Progenitor cell of endocrine pancreas (in vitro differentiated cells): ENCODE measurements at regions not wholly inside any gene's neighbourhood (a gene's known extent, or its start where the extent isn't known, plus 50 kb on each side); places are given as distances from the start of the nearest gene placed in this dataset.

Experiments used
- DNase-seq: peaks from one replicate; pipeline ENCODE4 v3.0.0; 2021; ENCODE audit warnings: low spot score; ENCODE audit not compliant: unreplicated experiment
- H3K27ac Mint-ChIP-seq: 2 replicates; pipeline ENCODE4 v1.8.0; 2021; ENCODE audit warnings: mild to moderate bottlenecking, moderate library complexity, mixed read lengths
- H3K27me3 Mint-ChIP-seq: 2 replicates; pipeline ENCODE4 v1.8.0; 2021; ENCODE audit warnings: mixed read lengths
- H3K36me3 Mint-ChIP-seq: 2 replicates; pipeline ENCODE4 v1.8.0; 2022; ENCODE audit warnings: mixed read lengths; ENCODE audit not compliant: insufficient read depth
- H3K4me1 Mint-ChIP-seq: 2 replicates; pipeline ENCODE4 v1.8.0; 2021; ENCODE audit warnings: low read depth, mixed read lengths
- H3K4me3 Mint-ChIP-seq: 2 replicates; pipeline ENCODE4 v1.8.0; 2021; ENCODE audit warnings: low read depth, mild to moderate bottlenecking, moderate library complexity, mixed read lengths
- H3K9me3 Mint-ChIP-seq: 2 replicates; pipeline ENCODE4 v1.8.0; 2021; ENCODE audit warnings: low read depth, mixed read lengths
- CTCF ChIP-seq: fragments of 200-600 bp; sonication (generic); IDR thresholded peaks from one replicate; pipeline ENCODE4 v1.5.0; 2021; ENCODE audit warnings: antibody characterized with exemption, mild to moderate bottlenecking; ENCODE audit not compliant: unreplicated experiment

- Mint-ChIP-seq H3K36me3 (no peaks in the 10 kb centered on the region), H3K9me3 (no peaks in the 10 kb centered on the region), H3K4me3 (no peak overlapping the region), H3K27me3 (peaks cover 6% of the 10 kb centered on the region), H3K27ac (no peak overlapping the region), H3K4me1 (no peaks in the 10 kb centered on the region)
- no peak for DNase-seq
- no peak for TF ChIP-seq CTCF
Observed at GRCh38 chr2:38163579-38163978, 87.6 kb upstream of the CYP1B1 start.

- no peak overlapping the region for H3K4me3 Mint-ChIP-seq
- peaks cover 6% of the 10 kb centered on the region for H3K27me3 Mint-ChIP-seq
- H3K4me1 Mint-ChIP-seq: no peaks in the 10 kb centered on the region
- DNase-seq: no peak
- H3K36me3 Mint-ChIP-seq: no peaks in the 10 kb centered on the region
- H3K9me3 Mint-ChIP-seq: no peaks in the 10 kb centered on the region
- H3K27ac Mint-ChIP-seq: no peak overlapping the region
- TF ChIP-seq CTCF: no peak
Observed at GRCh38 chr2:38163006-38163405, 87.1 kb upstream of the CYP1B1 start.

- Mint-ChIP-seq H3K4me3 (no peak overlapping the region), H3K4me1 (no peaks in the 10 kb centered on the region), H3K9me3 (no peaks in the 10 kb centered on the region), H3K36me3 (no peaks in the 10 kb centered on the region), H3K27me3 (peaks cover 10% of the 10 kb centered on the region), H3K27ac (no peak overlapping the region)
- no peak for TF ChIP-seq CTCF
- no peak for DNase-seq
Observed at GRCh38 chr2:38160516-38160915, 84.6 kb upstream of the CYP1B1 start.

GRCh38 chr2:38159597-38159996 is 83.6 kb upstream of the CYP1B1 start:
- Mint-ChIP-seq H3K36me3 (no peaks in the 10 kb centered on the region), H3K4me1 (no peaks in the 10 kb centered on the region), H3K9me3 (no peaks in the 10 kb centered on the region), H3K27ac (no peak overlapping the region), H3K4me3 (no peak overlapping the region), H3K27me3 (peaks cover 12% of the 10 kb centered on the region)
- DNase-seq: no peak
- no peak for TF ChIP-seq CTCF

- no peaks in the 10 kb centered on the region for H3K36me3 Mint-ChIP-seq
- TF ChIP-seq CTCF: no peak
- peaks cover 13% of the 10 kb centered on the region for H3K27me3 Mint-ChIP-seq
- H3K4me1 Mint-ChIP-seq: no peaks in the 10 kb centered on the region
- H3K4me3 Mint-ChIP-seq: no peak overlapping the region
- no peak overlapping the region for H3K27ac Mint-ChIP-seq
- DNase-seq: no peak
- no peaks in the 10 kb centered on the region for H3K9me3 Mint-ChIP-seq
Observed at GRCh38 chr2:38159191-38159590, 83.2 kb upstream of the CYP1B1 start.
